Testis (tissue), 2 donors: ENCODE measurements at regions not wholly inside any gene's neighbourhood (a gene's known extent, or its start where the extent isn't known, plus 50 kb on each side); places are given as distances from the start of the nearest gene placed in this dataset.

ENCODE experiments used
- DNase-seq: peaks from one replicate; pipeline ENCODE4 v3.0.0-alpha.2; 2019
- H3K27ac ChIP-seq, 2 donors: fragments of 200-600 bp; sonication (generic); one replicate each; pipeline ENCODE4 v1.5.1; 2019
- H3K27me3 ChIP-seq: fragments of 200-600 bp; sonication (generic); one replicate; pipeline ENCODE4 v1.5.1; 2019
- H3K36me3 ChIP-seq: fragments of 200-600 bp; sonication (generic); one replicate; pipeline ENCODE4 v1.5.1; 2017; ENCODE audit warnings: low read depth; ENCODE audit errors: missing control alignments
- H3K4me1 ChIP-seq: fragments of 200-600 bp; sonication (generic); one replicate; pipeline ENCODE4 v1.5.1; 2019
- H3K4me3 ChIP-seq, 2 donors: fragments of 200-600 bp; sonication (generic); one replicate each; pipeline ENCODE4 v1.5.1; 2017 to 2019
- H3K9me3 ChIP-seq: fragments of 200-600 bp; sonication (generic); one replicate; pipeline ENCODE4 v1.5.1; 2017
- CTCF ChIP-seq, 3 experiments: fragments of 450-650 bp in 2 of 3; fragments of 200-600 bp in 1 of 3; sonication (generic) in 1 of 3; IDR thresholded peaks; one replicate each; pipeline ENCODE4 v1.5.1; 2016 to 2019; ENCODE audit warnings: antibody characterized with exemption in 3 of 3, mild to moderate bottlenecking in 2 of 3, moderate library complexity in 1 of 3
- POLR2A ChIP-seq: fragments of 450-650 bp; IDR thresholded peaks from one replicate; pipeline ENCODE4 v1.6.1; 2017; ENCODE audit warnings: antibody characterized with exemption, mild to moderate bottlenecking, moderate library complexity
- WGBS, 2 donors: methylation state at CpG; one replicate each; pipeline ENCODE4 v1.1.5; 2018; 5-methylcytosine and 5-hydroxymethylcytosine counted together
- intact Hi-C: fragments of 100-400 bp; cut with DNase I; formaldehyde crosslinking; loops from one replicate; pipeline ENCODE4 v1.15.1; 2023; ENCODE audit warnings: low total_unique reads

GRCh38 chr1:177360791-177361190 lies 190.0 kb downstream of the BRINP2 start:
- TF ChIP-seq CTCF (IDR thresholded peaks at IDR 0.05) (no peak), POLR2A (no peak)
- no peak for DNase-seq
- 75 to 92% methylated on average over 2 of the region's 2 CpGs for WGBS, 2 donors
- intact Hi-C loops = no loop called here
- no peaks in the 10 kb centered on the region for H3K4me1 ChIP-seq
- H3K27ac ChIP-seq = no peak overlapping the region
- H3K27me3 ChIP-seq = no peaks in the 10 kb centered on the region
- H3K36me3 ChIP-seq = no peaks in the 10 kb centered on the region
- no peaks in the 10 kb centered on the region for H3K9me3 ChIP-seq
- H3K4me3 ChIP-seq = no peak overlapping the region

GRCh38 chr1:177356674-177357435 lies 186.1 kb downstream of the BRINP2 start:
- Histone ChIP-seq H3K27ac (no peak overlapping the region), H3K4me3 (no peak overlapping the region), H3K27me3 (no peaks in the 10 kb centered on the region), H3K9me3 (no peaks in the 10 kb centered on the region), H3K36me3 (no peaks in the 10 kb centered on the region), H3K4me1 (no peaks in the 10 kb centered on the region)
- TF ChIP-seq CTCF (IDR thresholded peaks at IDR 0.05) = no peak
- TF ChIP-seq POLR2A = no peak
- no peak for DNase-seq
- intact Hi-C loops = no loop called here
- 89 to 93% methylated on average over 4 of the region's 4 CpGs for WGBS, 2 donors

- no peak overlapping the region for H3K27ac ChIP-seq
- no peaks in the 10 kb centered on the region for H3K36me3 ChIP-seq
- intact Hi-C loops = no loop called here
- no peaks in the 10 kb centered on the region for H3K4me1 ChIP-seq
- 30 to 48% methylated on average over 2 of the region's 2 CpGs for WGBS, 2 donors
- TF ChIP-seq CTCF (IDR thresholded peaks at IDR 0.05) = no peak
- no peak for TF ChIP-seq POLR2A
- no peaks in the 10 kb centered on the region for H3K9me3 ChIP-seq
- no peaks in the 10 kb centered on the region for H3K27me3 ChIP-seq
- DNase-seq = peak; percentile 34
- H3K4me3 ChIP-seq = no peak overlapping the region
Observed at GRCh38 chr1:177355575-177355974, 184.8 kb downstream of the BRINP2 start.

- 79 to 82% methylated on average over 3 of the region's 3 CpGs for WGBS, 2 donors
- no peak overlapping the region for H3K4me3 ChIP-seq
- intact Hi-C loops = no loop called here
- H3K9me3 ChIP-seq = no peaks in the 10 kb centered on the region
- no peak overlapping the region for H3K27ac ChIP-seq
- DNase-seq = no peak
- H3K36me3 ChIP-seq = no peaks in the 10 kb centered on the region
- TF ChIP-seq CTCF (IDR thresholded peaks at IDR 0.05) = no peak
- no peak for TF ChIP-seq POLR2A
- H3K4me1 ChIP-seq = no peaks in the 10 kb centered on the region
- no peaks in the 10 kb centered on the region for H3K27me3 ChIP-seq
Observed at GRCh38 chr1:177354247-177354646, 183.5 kb downstream of the BRINP2 start.
